ENCODE measurements at regions not wholly inside any gene's neighbourhood (a gene's known extent, or its start where the extent isn't known, plus 50 kb on each side); places are given as distances from the start of the nearest gene placed in this dataset.

GRCh38 chr14:71240866-71241520, 333.7 kb downstream of the PCNX1 start:
- Histone ChIP-seq H3K27ac (ENCODE audit: insufficient read depth, low read depth, low read length) (no peak overlapping the region), H3K79me2 (ENCODE audit: control insufficient read depth, insufficient read depth, low read length) (no peaks in the 10 kb centered on the region), H4K20me1 (replicated peaks; ENCODE audit: control insufficient read depth, extremely low read depth, insufficient read depth, low read length) (no peaks in the 10 kb centered on the region), H3K4me1 (ENCODE audit: control insufficient read depth, extremely low read depth, insufficient read depth, low read length) (peaks cover 3% of the 10 kb centered on the region), H3K4me3 (replicated peaks in 1 of 3; ENCODE audit: insufficient read depth in 1 of 3, low read depth in 1 of 3, low read length in 3 of 3) (no peak overlapping the region), H2AFZ (ENCODE audit: low read depth, low read length) (no peak overlapping the region), H3K9me1 (replicated peaks; ENCODE audit: control insufficient read depth, extremely low read depth, insufficient read depth, low read length) (no peaks in the 10 kb centered on the region), H3K4me2 (ENCODE audit: insufficient read depth, low read length) (no peak overlapping the region), H3K27me3 (ENCODE audit: control insufficient read depth in 2 of 2, insufficient read depth in 2 of 2, low read length in 2 of 2) (no peaks in the 10 kb centered on the region), H3K36me3 (ENCODE audit: control insufficient read depth in 2 of 2, extremely low read depth in 1 of 2, insufficient read depth in 2 of 2, low read length in 2 of 2) (no peaks in the 10 kb centered on the region), H3K9ac (replicated peaks; ENCODE audit: extremely low read depth, insufficient read depth, low read length) (no peak overlapping the region), H3K9me3 (replicated peaks; ENCODE audit: control insufficient read depth, insufficient read depth, low read length) (no peaks in the 10 kb centered on the region)
- FAIRE-seq (no peak), DNase-seq (ENCODE audit: low read depth, low spot score) (no peak)
- TF ChIP-seq MYC (IDR thresholded peaks at IDR 0.05; ENCODE audit: low read depth, low read length) (no peak), FOS (IDR thresholded peaks at IDR 0.05; ENCODE audit: borderline replicate concordance, insufficient read depth, low read length) (no peak), POLR2AphosphoS5 (IDR thresholded peaks at IDR 0.05; ENCODE audit: insufficient read depth, low read depth, low read length) (no peak), EZH2 (IDR thresholded peaks at IDR 0.05; ENCODE audit: borderline replicate concordance, low read depth, low read length, severe bottlenecking) (no peak), JUN (IDR thresholded peaks at IDR 0.05; ENCODE audit: borderline replicate concordance, insufficient read depth, insufficient read length, low read depth) (no peak), MAX (IDR thresholded peaks at IDR 0.05; ENCODE audit: insufficient read depth, insufficient read length) (no peak), GATA2 (IDR thresholded peaks at IDR 0.05; ENCODE audit: insufficient read depth, insufficient read length, low read depth, low read length) (no peak), POLR2A (IDR thresholded peaks at IDR 0.05; ENCODE audit: low read depth, low read length) (no peak)
- TF ChIP-seq, protein P1, sequence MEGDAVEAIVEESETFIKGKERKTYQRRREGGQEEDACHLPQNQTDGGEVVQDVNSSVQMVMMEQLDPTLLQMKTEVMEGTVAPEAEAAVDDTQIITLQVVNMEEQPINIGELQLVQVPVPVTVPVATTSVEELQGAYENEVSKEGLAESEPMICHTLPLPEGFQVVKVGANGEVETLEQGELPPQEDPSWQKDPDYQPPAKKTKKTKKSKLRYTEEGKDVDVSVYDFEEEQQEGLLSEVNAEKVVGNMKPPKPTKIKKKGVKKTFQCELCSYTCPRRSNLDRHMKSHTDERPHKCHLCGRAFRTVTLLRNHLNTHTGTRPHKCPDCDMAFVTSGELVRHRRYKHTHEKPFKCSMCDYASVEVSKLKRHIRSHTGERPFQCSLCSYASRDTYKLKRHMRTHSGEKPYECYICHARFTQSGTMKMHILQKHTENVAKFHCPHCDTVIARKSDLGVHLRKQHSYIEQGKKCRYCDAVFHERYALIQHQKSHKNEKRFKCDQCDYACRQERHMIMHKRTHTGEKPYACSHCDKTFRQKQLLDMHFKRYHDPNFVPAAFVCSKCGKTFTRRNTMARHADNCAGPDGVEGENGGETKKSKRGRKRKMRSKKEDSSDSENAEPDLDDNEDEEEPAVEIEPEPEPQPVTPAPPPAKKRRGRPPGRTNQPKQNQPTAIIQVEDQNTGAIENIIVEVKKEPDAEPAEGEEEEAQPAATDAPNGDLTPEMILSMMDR (IDR thresholded peaks at IDR 0.05; ENCODE audit: extremely low read depth in 1 of 2, insufficient read depth in 1 of 2, low read depth in 1 of 2, low read length in 2 of 2) = no peak
- dilution Hi-C loops (cut with MboI; ENCODE audit: extremely low pct_ligation_motif_present, low sequenced_read_pairs) = no loop called here
- BruUV-seq (replicated peaks) = no TSS peak
- ChIA-PET POLR2A (no interaction called here), CTCF (interaction anchor here (1.3 to 1.5 kb wide), 2 partner anchors 10 to 69 kb away, joined by 4 read pairs; no protein-coding TSS in a partner anchor)
- intact Hi-C loops (cut with micrococcal nuclease) = no loop called here
